Inflammatory macrophage treated with lipopolysaccharide for 1 hour (primary cell): ENCODE measurements at regions not wholly inside any gene's neighbourhood (a gene's known extent, or its start where the extent isn't known, plus 50 kb on each side); places are given as distances from the start of the nearest gene placed in this dataset.
"Not testable (repeated sequence)": the region's sequence is repeated elsewhere in the genome, so short reads cannot be mapped to it uniquely, and the experiment has no call there.

Experiments used
- DNase-seq, 2 donors: peaks; one replicate each; pipeline ENCODE4 v3.0.0-alpha.2; 2020 to 2022

GRCh38 chr10:22824520-22824919 is 103.3 kb upstream of the ARMC3 start:
- no peak for DNase-seq

GRCh38 chr10:22823109-22823508 is 104.7 kb upstream of the ARMC3 start:
- no peak for DNase-seq

- DNase-seq: not testable (repeated sequence)
Observed at GRCh38 chr10:22821921-22822320, 105.9 kb upstream of the ARMC3 start.

- no peak for DNase-seq
Observed at GRCh38 chr10:22821501-22821900, 106.4 kb upstream of the ARMC3 start.

DNA sequence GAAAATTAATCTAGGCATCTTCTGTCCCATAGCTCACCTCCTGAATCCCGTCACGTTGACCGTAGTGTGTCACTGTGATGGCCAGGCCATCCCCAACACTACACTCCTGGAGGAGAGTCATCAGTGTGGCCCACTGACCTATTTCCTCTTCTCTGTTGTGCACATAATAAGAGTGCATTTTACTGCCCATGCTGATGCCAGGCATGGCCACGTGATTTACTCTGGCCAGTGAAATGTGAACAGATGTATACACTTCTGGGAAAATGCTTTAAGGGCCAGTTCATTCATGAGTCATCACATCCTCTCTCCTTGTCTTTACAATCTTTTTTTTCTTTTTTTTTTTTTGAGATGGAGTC is 101.9 kb upstream of the PIP4K2A start:
- peak; percentile 33 to 43 for DNase-seq

- no peak for DNase-seq
Observed at GRCh38 chr10:22810643-22811465, 96.5 kb upstream of the PIP4K2A start.

- no peak for DNase-seq
Observed at GRCh38 chr10:22807238-22807637, 92.9 kb upstream of the PIP4K2A start.

GRCh38 chr10:22805304-22805703 is 90.9 kb upstream of the PIP4K2A start:
- no peak for DNase-seq

DNA sequence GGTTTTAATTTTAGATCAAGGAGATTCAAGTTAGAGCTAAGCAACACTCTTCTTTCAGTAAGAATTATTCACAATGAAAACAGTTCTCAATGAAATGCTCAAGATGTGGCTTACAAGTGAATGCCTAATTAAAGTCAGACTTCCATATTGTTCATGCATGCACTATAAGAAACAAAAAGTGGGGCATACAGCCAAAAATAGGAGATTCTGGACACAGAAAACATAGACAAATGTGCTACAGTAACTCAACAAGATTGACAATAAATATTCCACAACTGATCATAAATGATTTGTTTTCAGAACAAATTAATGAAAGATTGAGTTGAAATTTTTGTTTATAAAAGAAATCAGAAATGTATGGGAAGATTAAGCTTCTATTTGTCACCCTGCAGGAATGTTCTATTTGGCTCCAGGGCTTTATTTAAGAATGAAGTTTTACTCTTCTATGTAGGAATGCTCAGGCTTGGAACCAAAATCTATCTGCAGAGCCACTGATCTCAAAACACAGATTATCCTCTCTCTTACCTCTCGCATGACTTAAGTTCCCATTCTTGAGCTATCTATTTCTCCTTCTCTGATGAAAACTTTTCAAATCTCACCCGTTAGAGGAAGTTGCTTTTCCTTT is 89.0 kb upstream of the PIP4K2A start:
- DNase-seq: no peak

- DNase-seq: no peak
Observed at GRCh38 chr10:22801785-22802184, 87.4 kb upstream of the PIP4K2A start.

- DNase-seq: not testable (repeated sequence)
Observed at GRCh38 chr10:22797796-22798195, 83.4 kb upstream of the PIP4K2A start.

DNA sequence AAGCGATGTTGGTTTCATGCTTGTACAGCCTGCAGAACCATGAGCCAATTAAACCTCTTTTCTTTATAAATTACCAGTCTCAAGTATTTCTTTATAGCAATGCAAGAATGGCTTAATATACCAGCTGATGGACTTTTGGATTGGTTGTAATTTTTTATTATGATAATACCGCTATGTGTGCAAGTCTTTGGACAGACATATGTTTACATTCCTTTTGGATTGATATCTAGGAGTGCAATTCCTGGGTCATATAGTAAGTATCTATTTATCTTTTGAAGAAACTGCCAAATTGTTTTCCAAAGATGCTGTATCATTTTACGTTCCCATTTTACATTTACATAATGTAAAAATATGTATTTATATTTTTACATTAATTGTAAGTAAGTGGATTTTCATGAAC is 81.2 kb upstream of the PIP4K2A start:
- no peak for DNase-seq

GRCh38 chr10:22792161-22792560 is 77.8 kb upstream of the PIP4K2A start:
- DNase-seq: no peak

- DNase-seq: no peak
Observed at GRCh38 chr10:22791665-22792064, 77.3 kb upstream of the PIP4K2A start.

DNA sequence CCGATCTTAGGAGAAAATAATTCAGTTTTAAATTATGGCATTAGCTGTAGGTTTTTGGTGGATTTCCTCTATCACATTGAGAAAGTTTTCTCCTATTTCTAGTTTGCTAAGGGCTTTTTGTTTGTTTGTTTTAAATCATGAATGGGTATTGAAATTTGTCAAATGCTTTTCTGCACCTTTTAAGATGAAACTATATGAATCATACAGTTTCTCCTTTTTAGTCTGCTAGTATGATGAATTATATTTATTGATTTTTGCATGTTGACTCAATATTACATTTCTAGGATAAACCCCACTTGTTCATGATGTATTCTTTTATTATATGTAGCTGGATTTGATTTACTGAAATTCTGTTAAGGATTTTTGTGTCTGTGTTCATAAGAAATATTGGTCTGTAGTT is 70.3 kb upstream of the PIP4K2A start:
- no peak for DNase-seq

GRCh38 chr10:22783807-22784206 is 69.4 kb upstream of the PIP4K2A start:
- DNase-seq: no peak

DNA sequence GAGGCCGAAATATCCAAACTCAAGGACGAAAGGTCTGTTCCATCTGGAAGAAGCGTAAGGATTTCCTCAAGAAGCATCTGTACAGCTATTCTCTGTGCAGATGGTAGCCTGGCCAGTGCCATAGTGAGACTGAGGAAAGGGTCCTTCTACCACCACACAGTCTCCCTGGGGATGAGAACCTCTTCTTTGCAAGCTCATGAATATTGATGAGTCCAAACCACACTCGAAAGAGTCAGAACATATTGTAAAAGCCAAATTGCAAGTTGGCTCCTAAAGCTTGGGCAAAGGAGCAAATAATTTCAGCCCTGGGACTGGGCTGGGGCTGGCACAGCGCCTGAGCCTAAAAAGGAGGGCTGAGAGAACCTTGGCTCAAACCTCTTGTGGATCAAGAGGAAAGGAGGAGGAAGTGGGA is 66.1 kb upstream of the PIP4K2A start:
- no peak for DNase-seq

DNA sequence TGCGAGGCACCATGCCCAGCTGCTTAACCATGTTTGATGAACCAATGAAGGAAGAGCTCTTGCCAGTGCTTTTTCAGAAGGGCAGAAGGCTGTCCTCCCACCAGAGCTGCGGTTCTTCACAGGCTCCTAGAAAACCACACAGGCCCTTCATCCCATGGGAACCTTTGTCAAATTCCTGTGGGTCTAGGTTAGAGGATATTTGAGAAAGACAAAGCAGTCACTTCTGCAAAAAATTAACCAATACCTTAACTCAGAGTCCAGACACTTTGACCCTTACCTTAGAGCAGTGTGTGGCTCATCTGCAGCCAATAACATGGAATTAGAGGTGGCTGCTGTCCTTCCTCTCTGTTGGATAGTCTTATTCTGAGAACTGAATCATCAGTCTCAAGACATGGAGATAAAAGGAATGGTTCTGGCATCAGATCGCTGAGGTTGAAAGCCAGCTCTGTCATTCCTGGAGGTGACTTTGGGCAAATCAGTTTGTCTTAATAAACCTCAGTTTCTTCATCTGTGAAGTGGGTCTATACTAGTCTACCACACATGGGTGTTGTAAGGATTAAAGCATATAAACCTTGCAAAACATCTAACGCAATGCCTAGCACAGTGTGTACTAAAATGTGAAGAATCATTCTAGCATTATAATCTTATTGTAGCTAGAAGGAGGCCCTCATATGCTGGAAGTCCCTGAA is 65.1 kb upstream of the PIP4K2A start:
- DNase-seq: no peak

DNA sequence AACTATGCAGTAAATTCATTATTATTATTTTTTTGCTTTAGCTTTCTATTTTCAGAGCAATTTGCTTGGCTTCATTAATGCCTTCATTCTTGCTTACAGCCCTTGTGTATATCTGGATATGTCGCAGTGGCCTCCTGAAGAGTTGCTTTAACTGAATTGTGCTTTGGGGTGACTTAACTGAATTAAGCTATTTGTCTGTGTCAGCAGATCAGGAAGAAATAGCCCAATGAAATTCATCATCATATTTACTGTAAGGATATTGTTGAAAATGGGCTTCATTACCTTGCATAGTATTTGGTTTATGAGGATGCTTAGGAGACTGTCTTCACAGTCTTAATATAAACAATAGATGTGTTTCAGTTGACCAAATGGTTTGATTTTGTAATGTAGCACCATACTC is 59.7 kb upstream of the PIP4K2A start:
- DNase-seq: no peak

GRCh38 chr10:22771631-22772030 is 57.3 kb upstream of the PIP4K2A start:
- DNase-seq: not testable (repeated sequence)

DNA sequence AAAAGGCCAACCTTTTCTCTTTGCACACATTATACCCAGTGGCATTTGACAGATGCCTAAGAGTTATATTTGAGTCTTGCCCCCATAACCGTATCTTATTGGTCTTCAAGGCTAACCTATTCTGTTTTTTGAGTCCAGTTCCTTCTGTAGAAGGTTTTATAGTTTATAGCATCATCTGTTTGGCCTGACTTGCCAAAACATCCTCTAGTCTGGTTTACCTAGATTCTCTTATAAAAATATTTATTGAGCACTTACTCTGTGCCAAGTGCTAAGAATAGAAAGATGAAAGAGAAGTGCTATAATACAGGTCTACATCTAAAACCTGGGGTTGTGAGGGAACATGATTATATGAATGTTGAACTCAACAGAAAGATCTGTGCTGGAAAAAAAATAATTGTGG is 55.9 kb upstream of the PIP4K2A start:
- DNase-seq: no peak

- no peak for DNase-seq
Observed at GRCh38 chr10:22767859-22768258, 53.5 kb upstream of the PIP4K2A start.

DNA sequence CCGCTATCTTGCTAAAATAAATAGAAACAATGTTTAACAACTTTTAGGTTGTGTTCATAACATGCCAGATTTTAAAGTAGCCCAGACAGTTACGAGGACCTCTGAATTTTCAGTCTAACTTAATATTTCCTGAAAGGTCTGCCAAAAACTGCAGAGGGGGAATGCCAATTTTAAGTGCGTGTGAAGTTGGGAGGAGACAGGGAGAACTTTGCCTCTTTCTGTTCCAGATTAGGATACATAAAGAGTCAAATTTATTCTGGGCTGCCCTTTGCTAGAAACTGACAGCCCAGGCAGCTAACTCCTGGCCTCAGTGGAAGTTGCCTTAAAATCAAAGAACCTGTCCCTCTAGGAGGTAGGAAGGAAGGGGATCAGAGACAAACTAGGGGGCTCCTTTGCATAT is 52.3 kb upstream of the PIP4K2A start:
- no peak for DNase-seq
